ENCODE measurements at regions not wholly inside any gene's neighbourhood (a gene's known extent, or its start where the extent isn't known, plus 50 kb on each side); places are given as distances from the start of the nearest gene placed in this dataset.

- no peak for TF ChIP-seq POLR2A (IDR thresholded peaks at IDR 0.05; ENCODE audit: low read depth)
- TF ChIP-seq CTCF (IDR thresholded peaks at IDR 0.05), result no peak
- no peak for TF ChIP-seq EP300 (IDR thresholded peaks at IDR 0.05)
- TF ChIP-seq POLR2AphosphoS5 (IDR thresholded peaks at IDR 0.05), result no peak
Observed at GRCh38 chr13:106041445-106041844, 494.0 kb downstream of the EFNB2 start.

All from esophagus muscularis mucosa (tissue), 4 donors.